ENCODE measurements at regions not wholly inside any gene's neighbourhood (a gene's known extent, or its start where the extent isn't known, plus 50 kb on each side); places are given as distances from the start of the nearest gene placed in this dataset.

GRCh38 chr3:3340965-3341895 lies 161.7 kb upstream of the CRBN start:
- no peak overlapping the region for H3K18ac ChIP-seq (ENCODE audit: extremely low read depth, low read length)
- no peak overlapping the region for H3K4me2 ChIP-seq (ENCODE audit: insufficient read depth in 1 of 2, low read depth in 2 of 2, low read length in 2 of 2)
- no peaks in the 10 kb centered on the region for H3K36me3 ChIP-seq (ENCODE audit: control insufficient read depth in 2 of 4, insufficient read depth in 4 of 4, low read length in 3 of 4)
- POLR2A ChIA-PET (ENCODE audit: partially characterized antibody), result no interaction called here
- CTCF ChIA-PET (ENCODE audit: partially characterized antibody), result no interaction called here
- H4K91ac ChIP-seq (replicated peaks; ENCODE audit: insufficient read length, low read length), result no peak overlapping the region
- H2BK5ac ChIP-seq (ENCODE audit: low read depth, low read length), result no peak overlapping the region
- no peak overlapping the region for H2BK12ac ChIP-seq (ENCODE audit: low read depth, low read length)
- H3K4me3 ChIP-seq (ENCODE audit: extremely low read depth in 1 of 4, insufficient read depth in 2 of 4, low read depth in 3 of 4, low read length in 4 of 4), result no peak overlapping the region
- 0 out of 2 replicates have a peak, but pooled peaks cover 2% of the 10 kb centered on the region for H3K23me2 ChIP-seq (ENCODE audit: low read depth, low read length)
- H3K27me3 ChIP-seq (replicated peaks in 1 of 4; ENCODE audit: control insufficient read depth in 3 of 4, extremely low read depth in 1 of 4, insufficient read depth in 3 of 4, low read length in 3 of 4), result no peaks in the 10 kb centered on the region
- no peak overlapping the region for H2AK5ac ChIP-seq (ENCODE audit: low read depth, low read length)
- H3K23ac ChIP-seq (ENCODE audit: insufficient read length), result no peak overlapping the region
- no peak overlapping the region for H3K56ac ChIP-seq (replicated peaks; ENCODE audit: insufficient read length, low read depth, low read length)
- no peaks in the 10 kb centered on the region for H3K79me2 ChIP-seq (ENCODE audit: control insufficient read depth in 1 of 2, insufficient read depth in 2 of 2, low read length in 2 of 2)
- no peak overlapping the region for H4K5ac ChIP-seq (ENCODE audit: insufficient read length, low read depth, low read length)
- no peak overlapping the region for H2BK20ac ChIP-seq (ENCODE audit: low read length)
- no peak overlapping the region for H2BK120ac ChIP-seq (replicated peaks; ENCODE audit: low read depth, low read length)
- H3K27ac ChIP-seq (ENCODE audit: low read depth, low read length), result no peak overlapping the region
- no peak overlapping the region for H2AFZ ChIP-seq (ENCODE audit: low read length)
- 95% methylated on average over 6 of the region's 6 CpGs; no CpG with 5 or more reads in 1 of the 2 experiments for WGBS, 2 experiments (ENCODE audit: extremely low coverage in 1 of 2, insufficient coverage in 1 of 2, insufficient read length in 1 of 2, insufficient replicate concordance in 2 of 2, low coverage in 1 of 2, low lambda C conversion rate in 2 of 2, missing lambda C conversion rate in 1 of 2)
- no peak overlapping the region for H2BK15ac ChIP-seq (ENCODE audit: low read length)
- H4K8ac ChIP-seq (ENCODE audit: extremely low read depth, insufficient read depth, low read length), result no peak overlapping the region; the same call in 1 of the 2 replicates
- FAIRE-seq (no peak), DNase-seq (ENCODE audit: low read depth in 1 of 2, low spot score in 2 of 2) (no peak)
- no peaks in the 10 kb centered on the region for H3K9me3 ChIP-seq (ENCODE audit: insufficient read depth in 2 of 2, low read depth in 1 of 2, low read length in 1 of 2)
- H3K14ac ChIP-seq (ENCODE audit: insufficient read length), result no peak overlapping the region
- H4K20me1 ChIP-seq (replicated peaks in 1 of 2; ENCODE audit: control insufficient read depth in 1 of 2, insufficient read depth in 2 of 2, low read length in 2 of 2), result no peaks in the 10 kb centered on the region
- H3K4ac ChIP-seq (replicated peaks; ENCODE audit: insufficient read length, low read depth, low read length), result no peak overlapping the region
- no peaks in the 10 kb centered on the region for H3K79me1 ChIP-seq (ENCODE audit: low read depth, low read length)
- H3K4me1 ChIP-seq (replicated peaks in 1 of 4; ENCODE audit: control insufficient read depth in 3 of 4, insufficient read depth in 4 of 4, low read length in 3 of 4), result peaks cover 1 to 8% (median 5%) of the 10 kb centered on the region in 4 experiments; a peak in 3 of 7 replicates
- no peak overlapping the region for H3K9ac ChIP-seq (replicated peaks in 1 of 4; ENCODE audit: extremely low read depth in 1 of 4, low read depth in 3 of 4, low read length in 3 of 4)
- TF ChIP-seq CTCF (IDR thresholded peaks at IDR 0.05; ENCODE audit: control extremely low read depth in 1 of 3, insufficient read depth in 1 of 3, low read depth in 1 of 3, low read length in 3 of 3), result no peak
- no peak for TF ChIP-seq CEBPB (IDR thresholded peaks at IDR 0.05; ENCODE audit: low read depth, low read length)
- no peak for TF ChIP-seq SIRT6 (IDR thresholded peaks at IDR 0.05; ENCODE audit: low read length)
- TF ChIP-seq NANOG (IDR thresholded peaks at IDR 0.05; ENCODE audit: insufficient read depth, low read depth, low read length, poor library complexity, severe bottlenecking), result no peak
- no peak for TF ChIP-seq CBX8 (IDR thresholded peaks at IDR 0.05; ENCODE audit: borderline replicate concordance, low read depth, low read length)
- TF ChIP-seq TAF7 (optimal IDR thresholded peaks at IDR 0.05; ENCODE audit: borderline replicate concordance, low read depth, low read length), result no peak
- no peak for TF ChIP-seq TBP (IDR thresholded peaks at IDR 0.05; ENCODE audit: low read depth, low read length)
- TF ChIP-seq SP4 (IDR thresholded peaks at IDR 0.05; ENCODE audit: low read length), result no peak
- no peak for TF ChIP-seq BCL11A (IDR thresholded peaks at IDR 0.05; ENCODE audit: low read depth in 2 of 2, low read length in 2 of 2)

Measured in H1 (cell line).